HepG2 (cell line): ENCODE measurements at regions not wholly inside any gene's neighbourhood (a gene's known extent, or its start where the extent isn't known, plus 50 kb on each side); places are given as distances from the start of the nearest gene placed in this dataset.

Source experiments
- ATAC-seq: fragments of 200-7000 bp; cut with Tn5 transposase; 3 replicates; pipeline ENCODE4 v1.9.1; 2020; ENCODE audit warnings: mild to moderate bottlenecking, moderate library complexity
- BruUV-seq: library from RNA; stranded (reverse); fragments of 400-500 nt; replicated peaks from 2 replicates; lab custom pipeline; 2021; lab: Mats Ljungman, UMichigan
- CTCF ChIA-PET: fragments of 300-600 bp; formaldehyde crosslinking; extraction: SDS; loops from one replicate; lab custom pipeline; 2021; ENCODE audit warnings: low total read pairs, inconsistent platforms, low intra/inter-chr PET ratio; lab: Yijun Ruan, JAX
- POLR2A ChIA-PET: fragments of 350-600 bp; sonication (Branson Sonifier 250); formaldehyde crosslinking; loops from one replicate; lab custom pipeline; 2020; ENCODE audit warnings: antibody characterized with exemption, inconsistent platforms; lab: Yijun Ruan, JAX
- DNase-seq: peaks from one replicate; pipeline ENCODE4 v3.0.0-alpha.2; 2015; ENCODE audit warnings: low spot score
- FAIRE-seq: peaks from 3 replicates; lab custom pipeline; 2011; peaks lifted over from hg19 to GRCh38; lab: Jason Lieb, UNC
- H2AFZ ChIP-seq: one replicate; pipeline ENCODE4 v1.6.1; 2011; ENCODE audit warnings: low read length, inconsistent platforms
- H3K27ac ChIP-seq: fragments of 300-600 bp; 3 replicates; pipeline ENCODE4 v1.8.0; 2011; ENCODE audit warnings: mixed run types, mild to moderate bottlenecking, mixed read lengths, low read length, inconsistent platforms; ENCODE audit not compliant: insufficient read depth; ENCODE audit errors: extremely low read length
- H3K27me3 ChIP-seq, 2 experiments: fragments of 200-600 bp in 1 of 2; 2 replicates in 1 of 2; 3 replicates in 1 of 2; pipeline versions ENCODE4 v1.6.0 to v1.8.0; 2011; ENCODE audit warnings: low read length in 2 of 2, mild to moderate bottlenecking in 2 of 2, moderate library complexity in 2 of 2, inconsistent platforms in 1 of 2; ENCODE audit not compliant: insufficient read depth in 2 of 2, control insufficient read depth in 1 of 2
- H3K36me3 ChIP-seq, 2 experiments: fragments of 200-600 bp in 1 of 2; replicated peaks in 1 of 2; 2 replicates in 1 of 2; 3 replicates in 1 of 2; pipeline versions ENCODE4 v1.5.1 to v1.8.0; 2011; ENCODE audit warnings: low read length in 2 of 2, inconsistent platforms in 1 of 2; ENCODE audit not compliant: insufficient read depth in 2 of 2, control insufficient read depth in 1 of 2
- H3K4me1 ChIP-seq: 2 replicates; pipeline ENCODE4 v1.5.1; 2012; ENCODE audit warnings: low read length, inconsistent platforms; ENCODE audit not compliant: insufficient read depth
- H3K4me2 ChIP-seq: 2 replicates; pipeline ENCODE4 v1.6.0; 2011; ENCODE audit warnings: low read depth, low read length, inconsistent platforms
- H3K4me3 ChIP-seq, 3 experiments: fragments of 200-600 bp in 1 of 3; sonication (generic), shearing (Covaris generic) in 1 of 3; replicated peaks in 1 of 3; 2 replicates each; pipeline ENCODE4 v1.5.1; 2011 to 2016; ENCODE audit warnings: low read length in 3 of 3, inconsistent platforms in 2 of 3, low read depth in 2 of 3, mild to moderate bottlenecking in 2 of 3, control low read depth in 1 of 3, mixed read lengths in 1 of 3; ENCODE audit not compliant: insufficient read depth in 1 of 3
- H3K79me2 ChIP-seq: one replicate; pipeline ENCODE4 v1.6.1; 2011; ENCODE audit warnings: low read length, inconsistent platforms; ENCODE audit not compliant: insufficient read depth
- H3K9ac ChIP-seq: 2 replicates; pipeline ENCODE4 v1.6.0; 2011; ENCODE audit warnings: mild to moderate bottlenecking, low read depth, low read length, inconsistent platforms; ENCODE audit not compliant: insufficient read depth
- H3K9me3 ChIP-seq: 2 replicates; pipeline ENCODE4 v1.5.1; 2012; ENCODE audit warnings: mild to moderate bottlenecking, low read length
- H4K20me1 ChIP-seq: 2 replicates; pipeline ENCODE4 v1.6.0; 2011; ENCODE audit warnings: inconsistent platforms, mild to moderate bottlenecking, low read length, moderate library complexity; ENCODE audit not compliant: insufficient read depth
- BHLHE40 ChIP-seq: IDR thresholded peaks from 2 replicates; pipeline ENCODE4 v1.6.1; 2011; ENCODE audit warnings: low read length, improper control_type of control experiment
- CBX2 ChIP-seq, 2 experiments: fragments of 200-600 bp in 1 of 2; sonication (generic); formaldehyde crosslinking in 1 of 2; IDR thresholded peaks; 2 replicates each; pipeline versions ENCODE4 v1.7.0 to v1.8.1; 2018 to 2022; ENCODE audit warnings: low read depth in 2 of 2, low read length in 1 of 2, mild to moderate bottlenecking in 1 of 2, missing genetic modification reagents in 1 of 2
- DR1 ChIP-seq: sonication (generic); formaldehyde crosslinking; IDR thresholded peaks from 2 replicates; pipeline ENCODE4 v1.8.0; 2021; ENCODE audit warnings: mild to moderate bottlenecking, missing genetic modification reagents, inconsistent platforms
- HOXA9 ChIP-seq: sonication (generic); formaldehyde crosslinking; IDR thresholded peaks from 2 replicates; pipeline ENCODE4 v1.8.1; 2022; ENCODE audit warnings: missing genetic modification reagents, mild to moderate bottlenecking, moderate library complexity, borderline replicate concordance
- KLF6 ChIP-seq: IDR thresholded peaks from 2 replicates; pipeline ENCODE4 v1.8.0; 2016; ENCODE audit warnings: missing biosample characterization, missing genetic modification reagents
- MED8 ChIP-seq: sonication (generic); formaldehyde crosslinking; IDR thresholded peaks from 2 replicates; pipeline ENCODE4 v1.8.1; 2023; ENCODE audit warnings: mild to moderate bottlenecking, missing genetic modification reagents; ENCODE audit not compliant: insufficient replicate concordance
- NCOA2 ChIP-seq: sonication (generic); formaldehyde crosslinking; IDR thresholded peaks from 2 replicates; pipeline ENCODE4 v1.8.0; 2022; ENCODE audit warnings: inconsistent platforms
- NR0B2 ChIP-seq: sonication (generic); formaldehyde crosslinking; IDR thresholded peaks from 2 replicates; pipeline ENCODE4 v1.4.0; 2020; ENCODE audit warnings: mild to moderate bottlenecking, missing genetic modification reagents
- SRF ChIP-seq: IDR thresholded peaks from 2 replicates; pipeline ENCODE4 v1.6.1; 2011; ENCODE audit warnings: mild to moderate bottlenecking, low read depth, low read length, moderate library complexity
- ZBED4 ChIP-seq: sonication (generic); formaldehyde crosslinking; IDR thresholded peaks from 2 replicates; pipeline ENCODE4 v1.4.0; 2020; ENCODE audit warnings: missing genetic modification reagents, borderline replicate concordance
- ZNF232 ChIP-seq: sonication (generic); formaldehyde crosslinking; IDR thresholded peaks from 2 replicates; pipeline ENCODE4 v1.4.0; 2020; ENCODE audit warnings: missing genetic modification reagents, borderline replicate concordance
- ZNF317 ChIP-seq: sonication (generic); formaldehyde crosslinking; IDR thresholded peaks from 2 replicates; pipeline ENCODE4 v1.5.0; 2020; ENCODE audit warnings: mild to moderate bottlenecking, missing genetic modification reagents
- ZNF362 ChIP-seq: sonication (generic); formaldehyde crosslinking; IDR thresholded peaks from 2 replicates; pipeline ENCODE4 v1.4.0; 2020; ENCODE audit warnings: missing genetic modification reagents, mild to moderate bottlenecking, borderline replicate concordance
- ZNF678 ChIP-seq: sonication (generic); formaldehyde crosslinking; IDR thresholded peaks from 2 replicates; pipeline ENCODE4 v1.4.0; 2020; ENCODE audit warnings: mild to moderate bottlenecking, missing genetic modification reagents
- ZNF709 ChIP-seq: sonication (generic); formaldehyde crosslinking; IDR thresholded peaks from 2 replicates; pipeline ENCODE4 v1.5.0; 2020; ENCODE audit warnings: mild to moderate bottlenecking, missing genetic modification reagents
- ZNF747 ChIP-seq: sonication (generic); formaldehyde crosslinking; IDR thresholded peaks from 2 replicates; pipeline ENCODE4 v1.8.1; 2023; ENCODE audit warnings: missing genetic modification reagents, mild to moderate bottlenecking, borderline replicate concordance
- ZNF780A ChIP-seq: sonication (generic); formaldehyde crosslinking; IDR thresholded peaks from 2 replicates; pipeline ENCODE4 v1.8.0; 2022; ENCODE audit warnings: mild to moderate bottlenecking, missing genetic modification reagents, moderate library complexity
- ZNF781 ChIP-seq: sonication (generic); formaldehyde crosslinking; IDR thresholded peaks from 2 replicates; pipeline ENCODE4 v1.5.1; 2020; ENCODE audit warnings: borderline replicate concordance, mild to moderate bottlenecking, missing genetic modification reagents; ENCODE audit errors: not compliant biosample characterization
- ZSCAN20 ChIP-seq: sonication (generic); formaldehyde crosslinking; IDR thresholded peaks from 2 replicates; pipeline ENCODE4 v1.4.0; 2020; ENCODE audit warnings: missing genetic modification reagents, mild to moderate bottlenecking, borderline replicate concordance
- WGBS: methylation state at CpG from one replicate; pipeline ENCODE4 v1.1.6; 2017; ENCODE audit warnings: low lambda C conversion rate; 5-methylcytosine and 5-hydroxymethylcytosine counted together
- in situ Hi-C: cut with HindIII; loops from 2 replicates; pipeline ENCODE4 v1.10.0; 2017; ENCODE audit warnings: low pct_unique_long_range_greater_than_20kb; ENCODE audit not compliant: extremely low pct_ligation_motif_present
- intact Hi-C: fragments of 100-400 bp; cut with micrococcal nuclease; formaldehyde crosslinking; loops from one replicate; pipeline ENCODE4 v1.10.0; 2022; ENCODE audit not compliant: unreplicated experiment

- TF ChIP-seq ZNF781: no peak
- no peak for TF ChIP-seq ZNF678 (CRISPR knock-in tag)
- no peak for TF ChIP-seq ZSCAN20
- TF ChIP-seq ZNF709 (CRISPR knock-in tag): no peak
- TF ChIP-seq MED8 (CRISPR knock-in tag): no peak
- TF ChIP-seq ZNF232 (CRISPR knock-in tag): no peak
- no peak for TF ChIP-seq ZNF362 (CRISPR knock-in tag)
- TF ChIP-seq NCOA2 (CRISPR knock-in tag): no peak
- no peak for TF ChIP-seq ZNF780A (CRISPR knock-in tag)
Observed at GRCh38 chr12:3416670-3417069, 74.3 kb upstream of the PRMT8 start (continued).

GRCh38 chr12:3417113-3417512 is 73.9 kb upstream of the PRMT8 start:
- Histone ChIP-seq H4K20me1 (no peaks in the 10 kb centered on the region), H3K9ac (no peak overlapping the region), H3K27me3 (peaks cover 0 to 25% of the 10 kb centered on the region in 2 experiments; a peak in 3 of 5 replicates), H3K4me2 (no peak overlapping the region), H2AFZ (no peak overlapping the region), H3K4me3 (no peak overlapping the region), H3K27ac (no peak overlapping the region), H3K36me3 (no peaks in the 10 kb centered on the region), H3K4me1 (no peaks in the 10 kb centered on the region), H3K9me3 (no peaks in the 10 kb centered on the region), H3K79me2 (no peaks in the 10 kb centered on the region)
- intact Hi-C loops (no loop called here), in situ Hi-C loops (no loop called here)
- ChIA-PET CTCF (no interaction called here), POLR2A (no interaction called here)
- 2% methylated on average over 3 of the region's 3 CpGs for WGBS
- DNase-seq: no peak
- no peak for ATAC-seq
- no peak for FAIRE-seq
- BruUV-seq: no TSS peak
- TF ChIP-seq ZNF317 (CRISPR knock-in tag) (no peak), ZNF747 (CRISPR knock-in tag) (no peak), NR0B2 (CRISPR knock-in tag) (no peak), HOXA9 (CRISPR knock-in tag) (no peak), CBX2 (IDR thresholded peaks at IDR 0.05; ENCODE audit: low read depth, low read length) (no peak), CBX2 (CRISPR knock-in tag; IDR thresholded peaks at IDR 0.05; ENCODE audit: low read depth) (no peak), ZBED4 (CRISPR knock-in tag) (no peak), KLF6 (CRISPR knock-in tag) (no peak), SRF (no peak), BHLHE40 (no peak), DR1 (no peak)
